Renal cortical epithelial cell (primary cell): ENCODE measurements at regions not wholly inside any gene's neighbourhood (a gene's known extent, or its start where the extent isn't known, plus 50 kb on each side); places are given as distances from the start of the nearest gene placed in this dataset.
"Not testable (repeated sequence)": the region's sequence is repeated elsewhere in the genome, so short reads cannot be mapped to it uniquely, and the experiment has no call there.

Experiments
- DNase-seq: peaks from one replicate; pipeline ENCODE4 v3.0.0-alpha.2; 2011; ENCODE audit warnings: low read depth

- DNase-seq = no peak
Observed at GRCh38 chr2:163949693-163950092, 213.9 kb upstream of the FIGN start.

GRCh38 chr2:163944347-163944737 is 208.5 kb upstream of the FIGN start:
- no peak for DNase-seq

- no peak for DNase-seq
Observed at GRCh38 chr2:163943403-163944346, 207.9 kb upstream of the FIGN start.

GRCh38 chr2:163934131-163934530 is 198.3 kb upstream of the FIGN start:
- DNase-seq = peak; percentile 83

GRCh38 chr2:163919717-163920116 is 183.9 kb upstream of the FIGN start:
- DNase-seq = peak; percentile 3

- DNase-seq = not testable (repeated sequence)
Observed at GRCh38 chr2:163914486-163914885, 178.7 kb upstream of the FIGN start.

- not testable (repeated sequence) for DNase-seq
Observed at GRCh38 chr2:163913532-163913944, 177.7 kb upstream of the FIGN start.

GRCh38 chr2:163909411-163910080 is 173.7 kb upstream of the FIGN start:
- DNase-seq = no peak

GRCh38 chr2:163906410-163906809 is 170.6 kb upstream of the FIGN start:
- no peak for DNase-seq

- no peak for DNase-seq
Observed at GRCh38 chr2:163897799-163898198, 162.0 kb upstream of the FIGN start.

- DNase-seq = not testable (repeated sequence)
Observed at GRCh38 chr2:163893444-163893843, 157.6 kb upstream of the FIGN start.

- no peak for DNase-seq
Observed at GRCh38 chr2:163888591-163888990, 152.8 kb upstream of the FIGN start.

GRCh38 chr2:163887182-163887581 is 151.4 kb upstream of the FIGN start:
- no peak for DNase-seq

- no peak for DNase-seq
Observed at GRCh38 chr2:163884416-163884815, 148.6 kb upstream of the FIGN start.

GRCh38 chr2:163878718-163879117 is 142.9 kb upstream of the FIGN start:
- DNase-seq = peak; percentile 19

- peak; percentile 75 for DNase-seq
Observed at GRCh38 chr2:163877316-163877715, 141.5 kb upstream of the FIGN start.

- DNase-seq = no peak
Observed at GRCh38 chr2:163863073-163863472, 127.3 kb upstream of the FIGN start.

- peak; percentile 82 for DNase-seq
Observed at GRCh38 chr2:163859951-163860350, 124.1 kb upstream of the FIGN start.

GRCh38 chr2:163856941-163857340 is 121.1 kb upstream of the FIGN start:
- DNase-seq = peak; percentile 67

- no peak for DNase-seq
Observed at GRCh38 chr2:163852616-163853015, 116.8 kb upstream of the FIGN start.

GRCh38 chr2:163849756-163850435 is 114.1 kb upstream of the FIGN start:
- no peak for DNase-seq

- DNase-seq = no peak
Observed at GRCh38 chr2:163838890-163839289, 103.1 kb upstream of the FIGN start.
